ENCODE measurements at regions not wholly inside any gene's neighbourhood (a gene's known extent, or its start where the extent isn't known, plus 50 kb on each side); places are given as distances from the start of the nearest gene placed in this dataset.

- ChIA-PET CTCF (ENCODE audit: partially characterized antibody) (no interaction called here), POLR2A (ENCODE audit: partially characterized antibody) (no interaction called here)
- Mint-ChIP-seq H3K4me3 (no peak overlapping the region), H3K27me3 (peaks cover 5 to 6% of the 10 kb centered on the region in 2 donors), H3K4me1 (no peaks in the 10 kb centered on the region), H3K36me3 (no peaks in the 10 kb centered on the region), H3K27ac (no peak overlapping the region), H3K9me3 (peaks cover 0 to 7% (median 2%) of the 10 kb centered on the region in 8 donors)
- H3K36me3 ChIP-seq (ENCODE audit: insufficient read depth, low read length), result no peaks in the 10 kb centered on the region
- no peaks in the 10 kb centered on the region for H3K27me3 ChIP-seq (ENCODE audit: insufficient read depth, low read length)
- intact Hi-C loops (cut with micrococcal nuclease), result no loop called here
- H3K9me3 ChIP-seq (ENCODE audit: control insufficient read depth in 1 of 2, low read length in 2 of 2), result no peaks in the 10 kb centered on the region
- no peak overlapping the region for H3K27ac ChIP-seq (ENCODE audit: low read depth, low read length)
- no peak overlapping the region for H3K4me3 ChIP-seq (ENCODE audit: low read length in 2 of 2)
- DNase-seq, result no peak
- no peaks in the 10 kb centered on the region for H3K4me1 ChIP-seq (ENCODE audit: insufficient read depth, low read length)
Observed at GRCh38 chr10:28947171-28947570, 269.9 kb downstream of the BAMBI start.

- intact Hi-C loops (cut with micrococcal nuclease), result no loop called here
- CTCF ChIA-PET (ENCODE audit: partially characterized antibody), result no interaction called here
- POLR2A ChIA-PET (ENCODE audit: partially characterized antibody), result no interaction called here
- H3K27ac Mint-ChIP-seq, result no peak overlapping the region
- Histone ChIP-seq H3K9me3 (ENCODE audit: control insufficient read depth in 1 of 2, low read length in 2 of 2) (no peaks in the 10 kb centered on the region), H3K36me3 (ENCODE audit: insufficient read depth, low read length) (no peaks in the 10 kb centered on the region), H3K27me3 (ENCODE audit: insufficient read depth, low read length) (no peaks in the 10 kb centered on the region), H3K4me1 (ENCODE audit: insufficient read depth, low read length) (no peaks in the 10 kb centered on the region), H3K27ac (ENCODE audit: low read depth, low read length) (no peak overlapping the region), H3K4me3 (ENCODE audit: low read length in 2 of 2) (no peak overlapping the region)
- peaks cover 0 to 7% (median 2%) of the 10 kb centered on the region in 8 donors for H3K9me3 Mint-ChIP-seq
- H3K4me3 Mint-ChIP-seq, result no peak overlapping the region
- no peaks in the 10 kb centered on the region for H3K4me1 Mint-ChIP-seq
- no peaks in the 10 kb centered on the region for H3K36me3 Mint-ChIP-seq
- peaks cover 5 to 12% of the 10 kb centered on the region in 2 donors for H3K27me3 Mint-ChIP-seq
- DNase-seq, result no peak
Observed at GRCh38 chr10:28948046-28948445, 270.7 kb downstream of the BAMBI start.

DNA sequence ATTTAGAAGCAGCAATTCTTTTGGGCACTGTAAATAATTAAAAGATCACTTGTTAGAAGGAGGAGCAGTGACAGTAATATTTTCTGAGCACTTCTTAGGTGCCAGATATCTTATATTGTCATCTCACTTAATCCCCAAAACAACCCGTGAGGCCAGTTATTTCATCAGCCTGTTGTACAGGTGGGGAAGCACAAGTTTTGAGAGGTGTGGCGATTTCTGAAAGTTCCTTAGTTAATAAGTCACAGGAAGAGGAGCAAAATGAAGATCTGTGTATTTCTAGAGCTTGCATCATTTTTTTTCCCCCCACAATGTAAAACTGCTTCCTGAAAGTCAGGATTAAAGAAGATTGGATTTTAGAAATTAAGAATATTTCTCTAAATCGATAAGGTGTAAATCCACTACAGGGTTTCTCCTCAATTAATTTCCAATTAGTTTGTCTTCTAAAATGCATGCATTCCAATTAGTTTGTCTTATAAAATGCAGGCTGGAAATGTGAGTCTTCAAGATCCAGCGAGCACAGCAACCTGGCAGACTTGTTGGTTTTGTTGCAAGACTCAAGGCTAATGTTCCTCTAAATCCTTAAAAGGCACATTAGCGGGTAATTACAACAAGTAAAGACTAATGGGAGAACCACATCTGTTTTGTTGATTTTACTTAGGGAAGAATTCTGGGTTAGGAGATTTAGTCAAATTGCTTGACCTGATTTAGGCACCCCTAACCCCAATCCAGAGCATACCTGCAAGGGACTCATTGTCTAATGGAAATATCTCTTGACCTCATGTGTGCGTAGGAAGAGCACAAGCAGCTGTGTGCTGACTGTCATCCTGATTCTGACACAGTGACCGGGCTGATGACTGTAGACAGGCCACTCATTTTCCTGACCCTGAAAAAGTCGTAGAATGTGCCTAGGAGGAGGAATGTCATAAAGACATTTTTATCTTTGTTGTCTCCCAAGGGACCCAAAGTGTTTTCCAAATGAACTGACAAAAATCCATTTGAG lies 272.0 kb downstream of the BAMBI start:
- H3K4me3 Mint-ChIP-seq, result no peak overlapping the region
- no peaks in the 10 kb centered on the region for H3K36me3 ChIP-seq (ENCODE audit: insufficient read depth, low read length)
- ChIA-PET POLR2A (ENCODE audit: partially characterized antibody) (no interaction called here), CTCF (ENCODE audit: partially characterized antibody) (no interaction called here)
- no peaks in the 10 kb centered on the region for H3K36me3 Mint-ChIP-seq
- H3K27me3 ChIP-seq (ENCODE audit: insufficient read depth, low read length), result no peaks in the 10 kb centered on the region
- H3K9me3 Mint-ChIP-seq, result peaks cover 0 to 7% (median 2%) of the 10 kb centered on the region in 8 donors
- no peak overlapping the region for H3K27ac Mint-ChIP-seq
- DNase-seq, result no peak
- no peaks in the 10 kb centered on the region for H3K4me1 ChIP-seq (ENCODE audit: insufficient read depth, low read length)
- intact Hi-C loops (cut with micrococcal nuclease), result no loop called here
- H3K9me3 ChIP-seq (ENCODE audit: control insufficient read depth in 1 of 2, low read length in 2 of 2), result no peaks in the 10 kb centered on the region
- H3K27me3 Mint-ChIP-seq, result peaks cover 8 to 13% of the 10 kb centered on the region in 2 donors
- H3K4me3 ChIP-seq (ENCODE audit: low read length in 2 of 2), result no peak overlapping the region
- no peak overlapping the region for H3K27ac ChIP-seq (ENCODE audit: low read depth, low read length)
- H3K4me1 Mint-ChIP-seq, result no peaks in the 10 kb centered on the region

DNA sequence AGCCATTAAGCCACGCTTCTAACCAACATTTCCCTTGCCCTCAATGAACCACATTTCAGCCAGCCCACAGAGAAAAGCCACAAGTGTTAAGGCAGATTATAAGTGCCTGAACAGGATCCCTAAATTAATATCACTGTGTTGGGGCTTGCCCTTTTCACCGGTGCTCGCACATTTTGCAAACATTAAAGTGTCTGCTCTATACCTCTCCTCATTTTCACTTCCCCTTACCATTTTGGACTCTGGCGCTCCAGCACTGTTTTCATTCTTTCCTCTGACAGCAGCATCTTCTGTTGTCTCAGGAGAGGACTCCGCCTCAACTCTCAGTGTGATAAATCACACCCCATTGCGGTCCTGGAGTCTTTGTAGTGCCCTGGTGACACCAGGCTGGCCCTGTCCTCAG lies 274.2 kb downstream of the BAMBI start:
- Histone ChIP-seq H3K9me3 (ENCODE audit: control insufficient read depth in 1 of 2, low read length in 2 of 2) (no peaks in the 10 kb centered on the region), H3K27ac (ENCODE audit: low read depth, low read length) (no peak overlapping the region), H3K4me1 (ENCODE audit: insufficient read depth, low read length) (no peaks in the 10 kb centered on the region), H3K27me3 (ENCODE audit: insufficient read depth, low read length) (no peaks in the 10 kb centered on the region), H3K36me3 (ENCODE audit: insufficient read depth, low read length) (no peaks in the 10 kb centered on the region), H3K4me3 (ENCODE audit: low read length in 2 of 2) (no peak overlapping the region)
- H3K4me1 Mint-ChIP-seq, result no peaks in the 10 kb centered on the region
- H3K27me3 Mint-ChIP-seq, result peaks cover 8 to 13% of the 10 kb centered on the region in 2 donors
- no peak for DNase-seq
- CTCF ChIA-PET (ENCODE audit: partially characterized antibody), result no interaction called here
- H3K36me3 Mint-ChIP-seq, result no peaks in the 10 kb centered on the region
- POLR2A ChIA-PET (ENCODE audit: partially characterized antibody), result no interaction called here
- H3K4me3 Mint-ChIP-seq, result no peak overlapping the region
- intact Hi-C loops (cut with micrococcal nuclease), result no loop called here
- H3K9me3 Mint-ChIP-seq, result peaks cover 0 to 3% (median 0%) of the 10 kb centered on the region in 8 donors
- no peak overlapping the region for H3K27ac Mint-ChIP-seq

DNA sequence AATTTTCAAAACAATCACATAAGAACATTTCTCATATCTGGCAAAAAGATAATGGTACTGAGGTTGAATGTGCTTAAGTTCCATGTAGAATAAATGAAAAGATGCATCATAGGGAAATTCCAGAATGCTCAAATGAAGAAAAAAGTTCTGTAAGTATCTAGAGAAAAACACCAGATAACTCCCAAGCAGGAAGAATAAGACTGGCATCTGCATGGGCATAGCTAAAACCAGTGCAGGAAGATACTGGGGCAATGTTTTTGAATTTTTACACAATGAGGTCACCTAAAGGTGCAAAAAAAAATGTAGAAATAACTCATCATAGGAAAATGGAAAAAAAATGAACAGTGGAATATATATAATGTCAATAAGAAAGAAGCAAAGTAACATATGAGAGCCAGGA lies 275.2 kb downstream of the BAMBI start:
- intact Hi-C loops (cut with micrococcal nuclease), result no loop called here
- peaks cover 0 to 4% (median 2%) of the 10 kb centered on the region in 8 donors for H3K9me3 Mint-ChIP-seq
- no peak for DNase-seq
- Histone ChIP-seq H3K9me3 (ENCODE audit: control insufficient read depth in 1 of 2, low read length in 2 of 2) (no peaks in the 10 kb centered on the region), H3K4me3 (ENCODE audit: low read length in 2 of 2) (no peak overlapping the region), H3K4me1 (ENCODE audit: insufficient read depth, low read length) (no peaks in the 10 kb centered on the region), H3K27ac (ENCODE audit: low read depth, low read length) (no peak overlapping the region), H3K36me3 (ENCODE audit: insufficient read depth, low read length) (no peaks in the 10 kb centered on the region), H3K27me3 (ENCODE audit: insufficient read depth, low read length) (no peaks in the 10 kb centered on the region)
- H3K4me1 Mint-ChIP-seq, result no peaks in the 10 kb centered on the region
- peaks cover 8 to 13% of the 10 kb centered on the region in 2 donors for H3K27me3 Mint-ChIP-seq
- CTCF ChIA-PET (ENCODE audit: partially characterized antibody), result no interaction called here
- no peak overlapping the region for H3K27ac Mint-ChIP-seq
- no peaks in the 10 kb centered on the region for H3K36me3 Mint-ChIP-seq
- H3K4me3 Mint-ChIP-seq, result peak overlapping the region in 1 of 8 donors; percentile 18
- POLR2A ChIA-PET (ENCODE audit: partially characterized antibody), result no interaction called here

DNA sequence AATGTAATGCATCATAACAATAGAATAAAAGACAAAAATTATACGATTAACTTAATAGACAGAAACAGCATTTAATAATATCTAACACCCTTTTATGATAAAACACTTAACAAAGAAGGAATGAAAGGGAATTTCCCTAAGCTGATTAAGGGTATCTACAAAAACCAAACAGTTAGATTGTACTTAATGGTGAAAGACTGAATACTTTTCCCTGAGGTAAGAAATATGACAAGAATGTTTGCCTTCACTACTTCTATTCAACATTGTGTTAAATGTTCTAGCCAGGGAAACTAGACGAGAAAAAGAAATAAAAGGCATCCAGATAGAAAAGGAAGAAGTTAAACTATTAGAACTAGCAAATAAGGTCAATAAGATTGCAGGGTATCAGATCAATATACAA lies 276.9 kb downstream of the BAMBI start:
- Mint-ChIP-seq H3K27ac (no peak overlapping the region), H3K36me3 (no peaks in the 10 kb centered on the region), H3K9me3 (peaks cover 0 to 14% (median 9%) of the 10 kb centered on the region in 8 donors), H3K4me3 (no peak overlapping the region), H3K4me1 (no peaks in the 10 kb centered on the region), H3K27me3 (peaks cover 8 to 10% of the 10 kb centered on the region in 2 donors)
- DNase-seq, result no peak
- Histone ChIP-seq H3K27me3 (ENCODE audit: insufficient read depth, low read length) (no peaks in the 10 kb centered on the region), H3K36me3 (ENCODE audit: insufficient read depth, low read length) (no peaks in the 10 kb centered on the region), H3K4me1 (ENCODE audit: insufficient read depth, low read length) (no peaks in the 10 kb centered on the region), H3K4me3 (ENCODE audit: low read length in 2 of 2) (no peak overlapping the region), H3K9me3 (ENCODE audit: control insufficient read depth in 1 of 2, low read length in 2 of 2) (no peaks in the 10 kb centered on the region), H3K27ac (ENCODE audit: low read depth, low read length) (no peak overlapping the region)
- CTCF ChIA-PET (ENCODE audit: partially characterized antibody), result no interaction called here
- POLR2A ChIA-PET (ENCODE audit: partially characterized antibody), result no interaction called here
- intact Hi-C loops (cut with micrococcal nuclease), result no loop called here

- Histone ChIP-seq H3K36me3 (ENCODE audit: insufficient read depth, low read length) (no peaks in the 10 kb centered on the region), H3K27me3 (ENCODE audit: insufficient read depth, low read length) (no peaks in the 10 kb centered on the region), H3K4me3 (ENCODE audit: low read length in 2 of 2) (no peak overlapping the region), H3K4me1 (ENCODE audit: insufficient read depth, low read length) (no peaks in the 10 kb centered on the region), H3K27ac (ENCODE audit: low read depth, low read length) (no peak overlapping the region), H3K9me3 (ENCODE audit: control insufficient read depth in 1 of 2, low read length in 2 of 2) (no peaks in the 10 kb centered on the region)
- Mint-ChIP-seq H3K9me3 (peaks cover 0 to 14% (median 10%) of the 10 kb centered on the region in 8 donors), H3K27ac (no peak overlapping the region), H3K4me1 (no peaks in the 10 kb centered on the region), H3K27me3 (peaks cover 1 to 2% of the 10 kb centered on the region in 2 donors), H3K36me3 (no peaks in the 10 kb centered on the region), H3K4me3 (no peak overlapping the region)
- intact Hi-C loops (cut with micrococcal nuclease), result no loop called here
- DNase-seq, result no peak
- ChIA-PET CTCF (ENCODE audit: partially characterized antibody) (no interaction called here), POLR2A (ENCODE audit: partially characterized antibody) (no interaction called here)
Observed at GRCh38 chr10:28958468-28958867, 281.1 kb downstream of the BAMBI start.

Measured in CD4-positive, alpha-beta memory T cell (primary cell).